ENCODE measurements at regions not wholly inside any gene's neighbourhood (a gene's known extent, or its start where the extent isn't known, plus 50 kb on each side); places are given as distances from the start of the nearest gene placed in this dataset.

DNA sequence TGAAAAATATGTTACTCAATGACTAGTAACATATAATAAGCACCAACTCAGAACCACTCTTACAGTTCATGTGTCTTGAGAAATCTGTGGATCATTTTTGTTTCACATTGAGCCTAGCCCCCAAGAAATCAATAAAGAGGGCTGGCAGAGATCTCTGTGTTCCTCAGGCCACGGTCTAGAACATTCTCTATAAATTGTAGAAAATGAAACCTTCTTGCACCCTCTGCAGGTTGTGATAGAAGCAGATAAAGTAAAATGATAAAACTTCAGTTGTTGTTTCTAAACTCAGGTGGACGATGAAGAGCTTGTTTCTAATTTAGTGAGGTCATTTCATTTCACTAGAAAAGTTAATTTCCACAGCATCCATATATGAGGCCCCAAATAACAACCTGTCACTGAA lies 182.7 kb downstream of the KIT start:
- H3K9me3 ChIP-seq (ENCODE audit: control insufficient read depth, insufficient read depth, low read length), result no peaks in the 10 kb centered on the region
- in situ Hi-C loops (cut with MboI; ENCODE audit: low sequenced_read_pairs), result no loop called here
- no peaks in the 10 kb centered on the region; the same call in 1 of the 2 replicates for H3K4me1 ChIP-seq (ENCODE audit: control insufficient read depth, insufficient read depth, low read length)
- H3K18ac ChIP-seq (ENCODE audit: low read depth, low read length), result no peak overlapping the region
- no peak overlapping the region for H2BK120ac ChIP-seq (ENCODE audit: low read depth, low read length)
- H2AFZ ChIP-seq (replicated peaks; ENCODE audit: low read length, poor library complexity), result no peak overlapping the region
- H3K36me3 ChIP-seq (ENCODE audit: control insufficient read depth, insufficient read depth, low read length), result no peaks in the 10 kb centered on the region
- ChIA-PET POLR2A (ENCODE audit: unreplicated experiment) (no interaction called here), CTCF (interaction anchor here (0.5 kb wide), 1 partner anchor 177 kb away, joined by 3 read pairs; no protein-coding TSS in a partner anchor)
- no peak overlapping the region for H4K91ac ChIP-seq (ENCODE audit: insufficient read depth, low read depth, low read length)
- no peak overlapping the region for H3K4ac ChIP-seq (ENCODE audit: low read depth, low read length)
- no peak overlapping the region for H3K4me3 ChIP-seq (ENCODE audit: insufficient read depth, low read depth, low read length)
- dilution Hi-C loops (cut with HindIII; ENCODE audit: low sequenced_read_pairs, unreplicated experiment), result no loop called here
- no peak overlapping the region for H3K27ac ChIP-seq (ENCODE audit: insufficient read depth, low read length)
- ATAC-seq (ENCODE audit: low read depth), result no peak
- no peaks in the 10 kb centered on the region for H3K79me1 ChIP-seq (ENCODE audit: low read depth in 1 of 2, low read length in 2 of 2)
- no peak overlapping the region for H2AK5ac ChIP-seq (ENCODE audit: low read depth, low read length)
- TF ChIP-seq CEBPB (IDR thresholded peaks at IDR 0.05; ENCODE audit: low read depth, low read length) (no peak), RAD21 (IDR thresholded peaks at IDR 0.05; ENCODE audit: low read length) (no peak), SMC3 (IDR thresholded peaks at IDR 0.05; ENCODE audit: low read depth, low read length) (no peak)
- TF ChIP-seq, protein P1, sequence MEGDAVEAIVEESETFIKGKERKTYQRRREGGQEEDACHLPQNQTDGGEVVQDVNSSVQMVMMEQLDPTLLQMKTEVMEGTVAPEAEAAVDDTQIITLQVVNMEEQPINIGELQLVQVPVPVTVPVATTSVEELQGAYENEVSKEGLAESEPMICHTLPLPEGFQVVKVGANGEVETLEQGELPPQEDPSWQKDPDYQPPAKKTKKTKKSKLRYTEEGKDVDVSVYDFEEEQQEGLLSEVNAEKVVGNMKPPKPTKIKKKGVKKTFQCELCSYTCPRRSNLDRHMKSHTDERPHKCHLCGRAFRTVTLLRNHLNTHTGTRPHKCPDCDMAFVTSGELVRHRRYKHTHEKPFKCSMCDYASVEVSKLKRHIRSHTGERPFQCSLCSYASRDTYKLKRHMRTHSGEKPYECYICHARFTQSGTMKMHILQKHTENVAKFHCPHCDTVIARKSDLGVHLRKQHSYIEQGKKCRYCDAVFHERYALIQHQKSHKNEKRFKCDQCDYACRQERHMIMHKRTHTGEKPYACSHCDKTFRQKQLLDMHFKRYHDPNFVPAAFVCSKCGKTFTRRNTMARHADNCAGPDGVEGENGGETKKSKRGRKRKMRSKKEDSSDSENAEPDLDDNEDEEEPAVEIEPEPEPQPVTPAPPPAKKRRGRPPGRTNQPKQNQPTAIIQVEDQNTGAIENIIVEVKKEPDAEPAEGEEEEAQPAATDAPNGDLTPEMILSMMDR (conservative IDR thresholded peaks at IDR 0.05; ENCODE audit: low read depth, low read length), result no peak
- TF ChIP-seq, protein P2, sequence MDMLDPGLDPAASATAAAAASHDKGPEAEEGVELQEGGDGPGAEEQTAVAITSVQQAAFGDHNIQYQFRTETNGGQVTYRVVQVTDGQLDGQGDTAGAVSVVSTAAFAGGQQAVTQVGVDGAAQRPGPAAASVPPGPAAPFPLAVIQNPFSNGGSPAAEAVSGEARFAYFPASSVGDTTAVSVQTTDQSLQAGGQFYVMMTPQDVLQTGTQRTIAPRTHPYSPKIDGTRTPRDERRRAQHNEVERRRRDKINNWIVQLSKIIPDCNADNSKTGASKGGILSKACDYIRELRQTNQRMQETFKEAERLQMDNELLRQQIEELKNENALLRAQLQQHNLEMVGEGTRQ (IDR thresholded peaks at IDR 0.05; ENCODE audit: low read depth, low read length), result no peak
- H2BK5ac ChIP-seq (ENCODE audit: low read depth, low read length, poor library complexity, severe bottlenecking), result no peak overlapping the region
- H2AK9ac ChIP-seq (replicated peaks; ENCODE audit: low read depth, low read length, poor library complexity), result no peak overlapping the region
- DNase-seq, result no peak
- no CpG with 5 or more reads among the region's 2 CpGs for WGBS, 2 experiments (ENCODE audit: extremely low coverage in 2 of 2, insufficient read length in 1 of 2)
- H3K9me1 ChIP-seq (ENCODE audit: insufficient read depth, low read length), result no peaks in the 10 kb centered on the region
- H3K14ac ChIP-seq (replicated peaks; ENCODE audit: low read depth, low read length), result no peak overlapping the region
- H3K23ac ChIP-seq (ENCODE audit: low read depth, low read length), result no peak overlapping the region
- H4K8ac ChIP-seq (ENCODE audit: low read depth in 2 of 2, low read length in 2 of 2), result no peak overlapping the region
- intact Hi-C loops (cut with micrococcal nuclease), result loop anchor here (10.0 kb wide), 1 partner anchor 456 kb away; no protein-coding TSS in a partner anchor
- no peak overlapping the region for H4K5ac ChIP-seq (ENCODE audit: low read depth, low read length)
- no peak overlapping the region for H3K9ac ChIP-seq (ENCODE audit: low read depth, low read length)
- peaks cover 3% of the 10 kb centered on the region; the same call in 1 of the 2 replicates for H3K27me3 ChIP-seq (ENCODE audit: control insufficient read depth, insufficient read depth, low read length)
- no peak overlapping the region for H2BK15ac ChIP-seq (ENCODE audit: low read depth, low read length)
- H2BK20ac ChIP-seq (ENCODE audit: low read depth, low read length), result no peak overlapping the region
- BruUV-seq (replicated peaks), result no TSS peak
- H4K20me1 ChIP-seq (ENCODE audit: insufficient read depth, low read length), result no peaks in the 10 kb centered on the region
- H3K56ac ChIP-seq (ENCODE audit: extremely low read depth, insufficient read depth, low read length), result no peak overlapping the region
- H3K4me2 ChIP-seq (ENCODE audit: low read depth, low read length), result no peak overlapping the region

Measured in IMR-90 (cell line).